Liver (tissue), 8 donors: ENCODE measurements at regions not wholly inside any gene's neighbourhood (a gene's known extent, or its start where the extent isn't known, plus 50 kb on each side); places are given as distances from the start of the nearest gene placed in this dataset.

Experiments
- DNase-seq: peaks from one replicate; pipeline ENCODE4 v3.0.0-alpha.2; 2017; ENCODE audit warnings: low spot score
- H3K27ac ChIP-seq, 2 donors: one replicate each; pipeline ENCODE4 v1.7.0; 2013; ENCODE audit warnings: inconsistent platforms in 2 of 2, low read length in 2 of 2, control low read depth in 1 of 2, low read depth in 1 of 2, mild to moderate bottlenecking in 1 of 2
- H3K27me3 ChIP-seq, 4 donors: one replicate each; pipeline versions ENCODE4 v1.6.1 to v1.7.0; 2013; ENCODE audit warnings: low read length in 3 of 4, inconsistent platforms in 1 of 4, mild to moderate bottlenecking in 1 of 4, moderate library complexity in 1 of 4; ENCODE audit not compliant: control insufficient read depth in 4 of 4, insufficient read depth in 4 of 4
- H3K36me3 ChIP-seq, 4 donors: one replicate each; pipeline versions ENCODE4 v1.6.1 to v1.7.0; 2013; ENCODE audit warnings: low read length in 3 of 4, mild to moderate bottlenecking in 3 of 4, low read depth in 1 of 4, moderate library complexity in 1 of 4; ENCODE audit not compliant: control insufficient read depth in 4 of 4, insufficient read depth in 3 of 4
- H3K4me1 ChIP-seq, 4 donors: one replicate each; pipeline versions ENCODE4 v1.6.1 to v1.7.0; 2013; ENCODE audit warnings: low read length in 3 of 4, mild to moderate bottlenecking in 3 of 4, moderate library complexity in 1 of 4; ENCODE audit not compliant: control insufficient read depth in 4 of 4, insufficient read depth in 4 of 4
- H3K4me3 ChIP-seq, 3 donors: one replicate each; pipeline versions ENCODE4 v1.6.1 to v1.7.0; 2013; ENCODE audit warnings: low read length in 3 of 3, control low read depth in 1 of 3, low read depth in 1 of 3, mild to moderate bottlenecking in 1 of 3
- H3K9ac ChIP-seq, 2 donors: one replicate each; pipeline ENCODE4 v1.7.0; 2013; ENCODE audit warnings: low read length in 2 of 2, mild to moderate bottlenecking in 2 of 2, moderate library complexity in 2 of 2, control low read depth in 1 of 2, low read depth in 1 of 2
- H3K9me3 ChIP-seq, 4 donors: one replicate each; pipeline versions ENCODE4 v1.6.1 to v1.7.0; 2013; ENCODE audit warnings: low read length in 3 of 4; ENCODE audit not compliant: control insufficient read depth in 4 of 4
- EGR1 ChIP-seq, 2 donors: IDR thresholded peaks; 2 replicates each; pipeline ENCODE4 v1.6.1; 2016 to 2018; ENCODE audit warnings: antibody characterized with exemption in 2 of 2, low read depth in 2 of 2
- FOXA1 ChIP-seq: IDR thresholded peaks from 2 replicates; pipeline ENCODE4 v1.6.1; 2016; ENCODE audit warnings: antibody characterized with exemption
- FOXA2 ChIP-seq: IDR thresholded peaks from 2 replicates; pipeline ENCODE4 v1.6.1; 2016; ENCODE audit warnings: antibody characterized with exemption
- GABPA ChIP-seq, 2 donors: IDR thresholded peaks in 1 of 2; conservative IDR thresholded peaks in 1 of 2; 2 replicates each; pipeline ENCODE4 v1.6.1; 2016; ENCODE audit warnings: antibody characterized with exemption in 2 of 2, mild to moderate bottlenecking in 1 of 2, moderate library complexity in 1 of 2
- HNF4A ChIP-seq, 2 donors: conservative IDR thresholded peaks; 2 replicates each; pipeline ENCODE4 v1.6.1; 2016; ENCODE audit warnings: antibody characterized with exemption in 2 of 2, mild to moderate bottlenecking in 2 of 2
- HNF4G ChIP-seq: IDR thresholded peaks from 2 replicates; pipeline ENCODE4 v1.6.1; 2016; ENCODE audit warnings: antibody characterized with exemption
- JUND ChIP-seq, 2 donors: IDR thresholded peaks; 2 replicates each; pipeline ENCODE4 v1.6.1; 2016; ENCODE audit warnings: antibody characterized with exemption in 2 of 2
- NR2F2 ChIP-seq: IDR thresholded peaks from 2 replicates; pipeline ENCODE4 v1.6.1; 2016; ENCODE audit warnings: antibody characterized with exemption
- RAD21 ChIP-seq, 2 donors: IDR thresholded peaks; 2 replicates each; pipeline ENCODE4 v1.6.1; 2016; ENCODE audit warnings: antibody characterized with exemption in 2 of 2, mild to moderate bottlenecking in 2 of 2
- RXRA ChIP-seq, 2 donors: IDR thresholded peaks; 2 replicates each; pipeline ENCODE4 v1.6.1; 2017 to 2018; ENCODE audit warnings: antibody characterized with exemption in 2 of 2, mild to moderate bottlenecking in 1 of 2
- SP1 ChIP-seq: IDR thresholded peaks from 2 replicates; pipeline ENCODE4 v1.6.1; 2018; ENCODE audit warnings: antibody characterized with exemption, mild to moderate bottlenecking
- TAF1 ChIP-seq: conservative IDR thresholded peaks from 2 replicates; pipeline ENCODE4 v1.6.1; 2016; ENCODE audit warnings: antibody characterized with exemption, mild to moderate bottlenecking
- YY1 ChIP-seq: IDR thresholded peaks from 2 replicates; pipeline ENCODE4 v1.6.1; 2016; ENCODE audit warnings: antibody characterized with exemption, mild to moderate bottlenecking
- WGBS: extraction: QIAGEN DNeasy Blood & Tissue Kit; methylation state at CpG from one replicate; pipeline ENCODE4 v1.1.7; 2013; 5-methylcytosine and 5-hydroxymethylcytosine counted together
- TF ChIP-seq, protein P1 (sequence below): IDR thresholded peaks from 2 replicates; pipeline ENCODE4 v1.6.1; 2016; ENCODE audit warnings: antibody characterized with exemption
- TF ChIP-seq, protein P2 (sequence below): IDR thresholded peaks from 2 replicates; pipeline ENCODE4 v1.6.1; 2016; ENCODE audit warnings: antibody characterized with exemption
- TF ChIP-seq, protein P3 (sequence below): fragments of 150-350 bp; IDR thresholded peaks from 2 replicates; pipeline ENCODE4 v1.5.1; 2017; ENCODE audit warnings: improper control_type of control experiment, low read depth, low read length; ENCODE audit not compliant: missing input control
- TF ChIP-seq, protein P4 (sequence below): IDR thresholded peaks from 2 replicates; pipeline ENCODE4 v1.6.1; 2016; ENCODE audit warnings: antibody characterized with exemption, mild to moderate bottlenecking
- TF ChIP-seq, protein P5 (sequence below): IDR thresholded peaks from 2 replicates; pipeline ENCODE4 v1.6.1; 2016; ENCODE audit warnings: antibody characterized with exemption
- donor health status: healthy.
- donor health status: healthy.
- donor health status: healthy.
- donor health status: healthy.
- donor health status: healthy.

DNA sequence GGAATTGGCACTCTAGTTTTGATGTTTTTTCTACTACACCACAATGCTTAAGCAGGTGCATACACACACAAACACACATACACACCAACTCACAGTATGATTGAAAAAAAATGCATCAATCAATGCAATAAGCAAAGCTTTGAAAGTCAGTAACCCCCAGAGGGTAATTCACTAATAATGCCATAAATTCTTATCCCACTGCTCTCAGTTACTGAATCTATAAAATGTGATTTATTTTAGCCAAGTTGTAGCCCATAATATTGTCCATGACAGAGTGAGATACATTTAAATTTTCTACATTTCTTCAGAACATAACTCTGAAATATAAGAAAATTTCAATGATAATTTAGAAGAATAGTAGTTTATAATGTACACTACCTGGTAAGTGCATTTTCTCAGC lies 87.9 kb downstream of the LIG4 start:
- H3K4me1 ChIP-seq: no peaks in the 10 kb centered on the region
- no peak overlapping the region for H3K9ac ChIP-seq
- H3K27ac ChIP-seq: no peak overlapping the region
- no peak for DNase-seq
- no peaks in the 10 kb centered on the region for H3K36me3 ChIP-seq
- no peaks in the 10 kb centered on the region for H3K27me3 ChIP-seq
- no peak overlapping the region for H3K4me3 ChIP-seq
- no peaks in the 10 kb centered on the region for H3K9me3 ChIP-seq
- no peak for TF ChIP-seq FOXA2
- TF ChIP-seq, protein P1, sequence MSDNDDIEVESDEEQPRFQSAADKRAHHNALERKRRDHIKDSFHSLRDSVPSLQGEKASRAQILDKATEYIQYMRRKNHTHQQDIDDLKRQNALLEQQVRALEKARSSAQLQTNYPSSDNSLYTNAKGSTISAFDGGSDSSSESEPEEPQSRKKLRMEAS: no peak
- TF ChIP-seq JUND (IDR thresholded peaks at IDR 0.05): no peak
- no peak for TF ChIP-seq YY1
- TF ChIP-seq EGR1 (IDR thresholded peaks at IDR 0.05; ENCODE audit: low read depth in 2 of 2): no peak
- TF ChIP-seq, protein P2, sequence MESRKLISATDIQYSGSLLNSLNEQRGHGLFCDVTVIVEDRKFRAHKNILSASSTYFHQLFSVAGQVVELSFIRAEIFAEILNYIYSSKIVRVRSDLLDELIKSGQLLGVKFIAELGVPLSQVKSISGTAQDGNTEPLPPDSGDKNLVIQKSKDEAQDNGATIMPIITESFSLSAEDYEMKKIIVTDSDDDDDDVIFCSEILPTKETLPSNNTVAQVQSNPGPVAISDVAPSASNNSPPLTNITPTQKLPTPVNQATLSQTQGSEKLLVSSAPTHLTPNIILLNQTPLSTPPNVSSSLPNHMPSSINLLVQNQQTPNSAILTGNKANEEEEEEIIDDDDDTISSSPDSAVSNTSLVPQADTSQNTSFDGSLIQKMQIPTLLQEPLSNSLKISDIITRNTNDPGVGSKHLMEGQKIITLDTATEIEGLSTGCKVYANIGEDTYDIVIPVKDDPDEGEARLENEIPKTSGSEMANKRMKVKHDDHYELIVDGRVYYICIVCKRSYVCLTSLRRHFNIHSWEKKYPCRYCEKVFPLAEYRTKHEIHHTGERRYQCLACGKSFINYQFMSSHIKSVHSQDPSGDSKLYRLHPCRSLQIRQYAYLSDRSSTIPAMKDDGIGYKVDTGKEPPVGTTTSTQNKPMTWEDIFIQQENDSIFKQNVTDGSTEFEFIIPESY: no peak
- TF ChIP-seq, protein P3, sequence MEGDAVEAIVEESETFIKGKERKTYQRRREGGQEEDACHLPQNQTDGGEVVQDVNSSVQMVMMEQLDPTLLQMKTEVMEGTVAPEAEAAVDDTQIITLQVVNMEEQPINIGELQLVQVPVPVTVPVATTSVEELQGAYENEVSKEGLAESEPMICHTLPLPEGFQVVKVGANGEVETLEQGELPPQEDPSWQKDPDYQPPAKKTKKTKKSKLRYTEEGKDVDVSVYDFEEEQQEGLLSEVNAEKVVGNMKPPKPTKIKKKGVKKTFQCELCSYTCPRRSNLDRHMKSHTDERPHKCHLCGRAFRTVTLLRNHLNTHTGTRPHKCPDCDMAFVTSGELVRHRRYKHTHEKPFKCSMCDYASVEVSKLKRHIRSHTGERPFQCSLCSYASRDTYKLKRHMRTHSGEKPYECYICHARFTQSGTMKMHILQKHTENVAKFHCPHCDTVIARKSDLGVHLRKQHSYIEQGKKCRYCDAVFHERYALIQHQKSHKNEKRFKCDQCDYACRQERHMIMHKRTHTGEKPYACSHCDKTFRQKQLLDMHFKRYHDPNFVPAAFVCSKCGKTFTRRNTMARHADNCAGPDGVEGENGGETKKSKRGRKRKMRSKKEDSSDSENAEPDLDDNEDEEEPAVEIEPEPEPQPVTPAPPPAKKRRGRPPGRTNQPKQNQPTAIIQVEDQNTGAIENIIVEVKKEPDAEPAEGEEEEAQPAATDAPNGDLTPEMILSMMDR: no peak
- no peak for TF ChIP-seq HNF4A (conservative IDR thresholded peaks at IDR 0.05)
- no peak for TF ChIP-seq SP1
- no peak for TF ChIP-seq NR2F2
- no peak for TF ChIP-seq RAD21 (IDR thresholded peaks at IDR 0.05)
- no peak for TF ChIP-seq TAF1
- TF ChIP-seq, protein P4, sequence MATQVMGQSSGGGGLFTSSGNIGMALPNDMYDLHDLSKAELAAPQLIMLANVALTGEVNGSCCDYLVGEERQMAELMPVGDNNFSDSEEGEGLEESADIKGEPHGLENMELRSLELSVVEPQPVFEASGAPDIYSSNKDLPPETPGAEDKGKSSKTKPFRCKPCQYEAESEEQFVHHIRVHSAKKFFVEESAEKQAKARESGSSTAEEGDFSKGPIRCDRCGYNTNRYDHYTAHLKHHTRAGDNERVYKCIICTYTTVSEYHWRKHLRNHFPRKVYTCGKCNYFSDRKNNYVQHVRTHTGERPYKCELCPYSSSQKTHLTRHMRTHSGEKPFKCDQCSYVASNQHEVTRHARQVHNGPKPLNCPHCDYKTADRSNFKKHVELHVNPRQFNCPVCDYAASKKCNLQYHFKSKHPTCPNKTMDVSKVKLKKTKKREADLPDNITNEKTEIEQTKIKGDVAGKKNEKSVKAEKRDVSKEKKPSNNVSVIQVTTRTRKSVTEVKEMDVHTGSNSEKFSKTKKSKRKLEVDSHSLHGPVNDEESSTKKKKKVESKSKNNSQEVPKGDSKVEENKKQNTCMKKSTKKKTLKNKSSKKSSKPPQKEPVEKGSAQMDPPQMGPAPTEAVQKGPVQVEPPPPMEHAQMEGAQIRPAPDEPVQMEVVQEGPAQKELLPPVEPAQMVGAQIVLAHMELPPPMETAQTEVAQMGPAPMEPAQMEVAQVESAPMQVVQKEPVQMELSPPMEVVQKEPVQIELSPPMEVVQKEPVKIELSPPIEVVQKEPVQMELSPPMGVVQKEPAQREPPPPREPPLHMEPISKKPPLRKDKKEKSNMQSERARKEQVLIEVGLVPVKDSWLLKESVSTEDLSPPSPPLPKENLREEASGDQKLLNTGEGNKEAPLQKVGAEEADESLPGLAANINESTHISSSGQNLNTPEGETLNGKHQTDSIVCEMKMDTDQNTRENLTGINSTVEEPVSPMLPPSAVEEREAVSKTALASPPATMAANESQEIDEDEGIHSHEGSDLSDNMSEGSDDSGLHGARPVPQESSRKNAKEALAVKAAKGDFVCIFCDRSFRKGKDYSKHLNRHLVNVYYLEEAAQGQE: no peak
- TF ChIP-seq FOXA1: no peak
- no peak for TF ChIP-seq GABPA (IDR thresholded peaks at IDR 0.05 in 1 of 2, conservative IDR thresholded peaks at IDR 0.05 in 1 of 2)

DNA sequence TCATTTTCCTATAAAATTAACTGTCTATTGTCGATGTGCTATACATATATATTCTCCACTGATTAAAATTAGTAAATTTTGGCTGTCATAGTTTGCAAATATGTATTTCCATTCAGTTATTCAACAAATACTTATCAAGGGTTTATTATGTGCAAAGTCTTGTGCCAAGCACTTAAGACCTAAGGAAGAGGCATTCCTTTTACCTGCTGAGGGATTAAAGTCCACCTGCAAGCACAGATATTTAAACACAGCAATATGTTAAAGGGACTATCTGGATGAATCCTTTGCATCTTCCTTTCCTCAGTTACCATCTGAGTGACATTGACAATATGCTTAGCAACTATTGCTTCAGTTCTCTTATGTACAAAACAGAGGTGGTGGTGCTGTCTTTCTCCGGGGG lies 89.3 kb downstream of the LIG4 start:
- H3K4me1 ChIP-seq: no peaks in the 10 kb centered on the region
- no peak overlapping the region for H3K27ac ChIP-seq
- H3K27me3 ChIP-seq: no peaks in the 10 kb centered on the region
- H3K9me3 ChIP-seq: no peaks in the 10 kb centered on the region
- no peaks in the 10 kb centered on the region for H3K36me3 ChIP-seq
- 93% methylated on average over 2 of the region's 2 CpGs for WGBS
- H3K9ac ChIP-seq: no peak overlapping the region
- H3K4me3 ChIP-seq: no peak overlapping the region
- DNase-seq: no peak
- TF ChIP-seq, protein P3: no peak
- TF ChIP-seq, protein P5, sequence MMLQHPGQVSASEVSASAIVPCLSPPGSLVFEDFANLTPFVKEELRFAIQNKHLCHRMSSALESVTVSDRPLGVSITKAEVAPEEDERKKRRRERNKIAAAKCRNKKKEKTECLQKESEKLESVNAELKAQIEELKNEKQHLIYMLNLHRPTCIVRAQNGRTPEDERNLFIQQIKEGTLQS: no peak
- no peak for TF ChIP-seq FOXA2
- TF ChIP-seq HNF4A (conservative IDR thresholded peaks at IDR 0.05): no peak
- no peak for TF ChIP-seq JUND (IDR thresholded peaks at IDR 0.05)
- TF ChIP-seq FOXA1: no peak
- TF ChIP-seq RXRA (IDR thresholded peaks at IDR 0.05): no peak
- TF ChIP-seq NR2F2: no peak
- no peak for TF ChIP-seq SP1
- TF ChIP-seq, protein P4: no peak
- TF ChIP-seq RAD21 (IDR thresholded peaks at IDR 0.05): no peak
- TF ChIP-seq, protein P1: no peak
- no peak for TF ChIP-seq TAF1
- no peak for TF ChIP-seq HNF4G
